ENCODE measurements at regions not wholly inside any gene's neighbourhood (a gene's known extent, or its start where the extent isn't known, plus 50 kb on each side); places are given as distances from the start of the nearest gene placed in this dataset.

DNA sequence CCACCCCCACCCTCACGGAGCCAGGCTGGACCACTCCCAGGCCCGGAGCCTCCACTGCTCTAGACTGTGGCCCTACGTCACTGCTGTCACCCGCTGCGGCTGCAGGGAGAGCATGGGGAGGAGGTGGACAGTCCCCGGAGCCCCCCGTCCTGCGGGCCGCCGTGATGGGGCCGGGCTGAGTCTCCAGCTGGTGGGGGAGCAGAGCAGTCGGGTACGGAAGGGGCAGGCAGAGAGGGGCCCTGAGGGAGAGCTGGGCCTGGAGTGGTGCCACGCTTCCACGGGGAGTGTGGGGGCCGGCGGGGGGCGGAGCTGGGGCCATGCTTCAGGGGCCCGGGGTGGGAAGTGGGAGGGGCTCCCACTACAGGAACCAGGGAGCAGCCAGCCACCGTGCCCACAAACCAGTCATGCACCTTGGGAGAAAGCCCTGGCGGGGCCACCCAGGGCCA, 98.9 kb upstream of the KCNK1 start:
- Histone ChIP-seq H3K27me3 (ENCODE audit: control insufficient read depth, insufficient read depth, low read length) (no peaks in the 10 kb centered on the region), H3K9me3 (replicated peaks; ENCODE audit: control insufficient read depth, low read depth, low read length) (no peaks in the 10 kb centered on the region), H3K36me3 (ENCODE audit: control insufficient read depth, insufficient read depth, low read length) (no peaks in the 10 kb centered on the region), H3K27ac (ENCODE audit: low read length) (no peak overlapping the region), H3K4me3 (ENCODE audit: low read length) (no peak overlapping the region), H3K4me1 (ENCODE audit: control insufficient read depth, insufficient read depth, low read length) (no peaks in the 10 kb centered on the region)
- DNase-seq = no peak
- 85% methylated on average over 11 of the region's 21 CpGs for WGBS (ENCODE audit: insufficient coverage)

DNA sequence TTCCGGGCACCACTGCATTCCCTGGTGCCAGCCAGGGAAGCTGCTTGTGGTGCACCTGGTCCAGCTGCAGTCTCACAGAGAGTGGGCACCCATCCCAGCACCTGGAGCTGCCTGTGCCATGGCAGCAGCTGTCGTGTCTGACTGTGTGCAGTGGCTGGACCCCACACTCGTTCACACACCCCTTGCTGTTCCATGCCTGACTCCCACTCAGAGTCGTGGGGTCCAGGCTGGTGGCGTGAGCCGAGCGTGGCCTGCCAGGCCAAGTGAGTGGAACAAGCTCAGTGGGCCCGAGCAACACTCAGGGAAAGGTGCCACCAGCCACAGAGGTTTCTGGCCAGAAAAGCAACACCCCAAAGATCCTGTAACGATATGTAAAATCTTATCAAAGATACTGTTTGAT, 97.2 kb upstream of the KCNK1 start:
- H3K9me3 ChIP-seq (replicated peaks; ENCODE audit: control insufficient read depth, low read depth, low read length) = no peaks in the 10 kb centered on the region
- H3K4me3 ChIP-seq (ENCODE audit: low read length) = no peak overlapping the region
- 84% methylated on average over 8 of the region's 9 CpGs for WGBS (ENCODE audit: insufficient coverage)
- no peak for DNase-seq
- no peaks in the 10 kb centered on the region for H3K36me3 ChIP-seq (ENCODE audit: control insufficient read depth, insufficient read depth, low read length)
- H3K27ac ChIP-seq (ENCODE audit: low read length) = no peak overlapping the region
- no peaks in the 10 kb centered on the region for H3K27me3 ChIP-seq (ENCODE audit: control insufficient read depth, insufficient read depth, low read length)
- no peaks in the 10 kb centered on the region for H3K4me1 ChIP-seq (ENCODE audit: control insufficient read depth, insufficient read depth, low read length)

DNA sequence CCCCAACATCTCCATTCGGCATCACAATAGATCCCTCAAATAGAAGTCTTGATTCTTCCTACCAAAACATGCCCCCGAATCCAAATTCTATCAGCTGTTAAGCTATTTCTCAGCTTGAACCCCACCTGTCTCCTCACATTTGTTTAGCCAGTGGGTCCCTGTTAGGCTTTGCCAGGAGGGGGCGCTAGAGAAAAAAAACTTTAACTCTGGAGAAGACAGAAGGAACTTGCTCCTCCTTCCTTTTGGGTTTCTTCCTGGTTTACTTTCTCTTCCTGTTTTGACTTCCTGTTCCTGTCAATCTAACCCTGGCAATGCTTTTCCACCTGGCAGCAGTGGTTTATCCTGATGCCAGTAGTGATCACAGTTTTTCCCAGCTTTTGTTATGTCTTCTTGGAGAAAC, 95.6 kb upstream of the KCNK1 start:
- Histone ChIP-seq H3K4me1 (ENCODE audit: control insufficient read depth, insufficient read depth, low read length) (no peaks in the 10 kb centered on the region), H3K27me3 (ENCODE audit: control insufficient read depth, insufficient read depth, low read length) (no peaks in the 10 kb centered on the region), H3K4me3 (ENCODE audit: low read length) (no peak overlapping the region), H3K9me3 (replicated peaks; ENCODE audit: control insufficient read depth, low read depth, low read length) (no peaks in the 10 kb centered on the region), H3K27ac (ENCODE audit: low read length) (no peak overlapping the region), H3K36me3 (ENCODE audit: control insufficient read depth, insufficient read depth, low read length) (no peaks in the 10 kb centered on the region)
- DNase-seq = peak; percentile 34
- 50% methylated on average over 2 of the region's 3 CpGs for WGBS (ENCODE audit: insufficient coverage)

- DNase-seq = peak; percentile 79
- Histone ChIP-seq H3K4me3 (ENCODE audit: low read length) (no peak overlapping the region), H3K9me3 (replicated peaks; ENCODE audit: control insufficient read depth, low read depth, low read length) (no peaks in the 10 kb centered on the region), H3K36me3 (ENCODE audit: control insufficient read depth, insufficient read depth, low read length) (no peaks in the 10 kb centered on the region), H3K27me3 (ENCODE audit: control insufficient read depth, insufficient read depth, low read length) (no peaks in the 10 kb centered on the region), H3K27ac (ENCODE audit: low read length) (no peak overlapping the region), H3K4me1 (ENCODE audit: control insufficient read depth, insufficient read depth, low read length) (no peaks in the 10 kb centered on the region)
- 61% methylated on average over 4 of the region's 8 CpGs for WGBS (ENCODE audit: insufficient coverage)
Measured at GRCh38 chr1:233520261-233521191, 93.4 kb upstream of the KCNK1 start.

- WGBS (ENCODE audit: insufficient coverage) = no CpG with 5 or more reads among the region's 2 CpGs
- DNase-seq = peak; percentile 19
- H3K36me3 ChIP-seq (ENCODE audit: control insufficient read depth, insufficient read depth, low read length) = no peaks in the 10 kb centered on the region
- H3K9me3 ChIP-seq (replicated peaks; ENCODE audit: control insufficient read depth, low read depth, low read length) = no peaks in the 10 kb centered on the region
- no peak overlapping the region for H3K27ac ChIP-seq (ENCODE audit: low read length)
- H3K4me1 ChIP-seq (ENCODE audit: control insufficient read depth, insufficient read depth, low read length) = no peaks in the 10 kb centered on the region
- no peaks in the 10 kb centered on the region for H3K27me3 ChIP-seq (ENCODE audit: control insufficient read depth, insufficient read depth, low read length)
- no peak overlapping the region for H3K4me3 ChIP-seq (ENCODE audit: low read length)
Measured at GRCh38 chr1:233523047-233523446, 90.9 kb upstream of the KCNK1 start.

- Histone ChIP-seq H3K36me3 (ENCODE audit: control insufficient read depth, insufficient read depth, low read length) (no peaks in the 10 kb centered on the region), H3K4me1 (ENCODE audit: control insufficient read depth, insufficient read depth, low read length) (no peaks in the 10 kb centered on the region), H3K4me3 (ENCODE audit: low read length) (no peak overlapping the region), H3K27ac (ENCODE audit: low read length) (no peak overlapping the region), H3K9me3 (replicated peaks; ENCODE audit: control insufficient read depth, low read depth, low read length) (no peaks in the 10 kb centered on the region), H3K27me3 (ENCODE audit: control insufficient read depth, insufficient read depth, low read length) (no peaks in the 10 kb centered on the region)
- DNase-seq = no peak
- no CpG with 5 or more reads among the region's 5 CpGs for WGBS (ENCODE audit: insufficient coverage)
Measured at GRCh38 chr1:233527818-233528217, 86.1 kb upstream of the KCNK1 start.

GRCh38 chr1:233530665-233531386, 83.1 kb upstream of the KCNK1 start:
- Histone ChIP-seq H3K9me3 (replicated peaks; ENCODE audit: control insufficient read depth, low read depth, low read length) (no peaks in the 10 kb centered on the region), H3K27ac (ENCODE audit: low read length) (no peak overlapping the region), H3K36me3 (ENCODE audit: control insufficient read depth, insufficient read depth, low read length) (no peaks in the 10 kb centered on the region), H3K4me1 (ENCODE audit: control insufficient read depth, insufficient read depth, low read length) (no peaks in the 10 kb centered on the region), H3K4me3 (ENCODE audit: low read length) (no peak overlapping the region), H3K27me3 (ENCODE audit: control insufficient read depth, insufficient read depth, low read length) (no peaks in the 10 kb centered on the region)
- no peak for DNase-seq
- 93% methylated on average over 4 of the region's 6 CpGs for WGBS (ENCODE audit: insufficient coverage)

DNA sequence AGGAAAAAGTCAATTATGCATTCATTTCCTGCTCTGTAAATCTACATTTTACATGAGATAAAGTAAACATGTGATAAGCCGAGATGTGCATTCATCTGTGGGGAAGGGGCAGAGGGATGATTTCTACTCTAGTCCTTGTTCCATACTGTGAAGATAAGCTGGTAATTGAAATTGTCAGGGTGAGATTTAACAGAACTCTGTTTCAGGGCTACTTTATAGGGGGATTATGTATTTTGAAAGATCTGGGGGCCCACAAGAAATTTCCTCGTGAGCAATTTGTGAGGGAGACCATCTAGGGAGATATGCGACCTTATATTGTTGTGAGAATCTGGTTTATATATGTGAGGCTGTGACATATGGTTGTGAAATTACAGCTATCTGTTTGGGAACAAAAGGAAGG, 73.1 kb upstream of the KCNK1 start:
- WGBS (ENCODE audit: insufficient coverage) = 29% methylated on average over 2 of the region's 3 CpGs
- no peaks in the 10 kb centered on the region for H3K36me3 ChIP-seq (ENCODE audit: control insufficient read depth, insufficient read depth, low read length)
- no peaks in the 10 kb centered on the region for H3K4me1 ChIP-seq (ENCODE audit: control insufficient read depth, insufficient read depth, low read length)
- H3K27ac ChIP-seq (ENCODE audit: low read length) = no peak overlapping the region
- DNase-seq = no peak
- H3K4me3 ChIP-seq (ENCODE audit: low read length) = no peak overlapping the region
- peaks cover 2% of the 10 kb centered on the region for H3K27me3 ChIP-seq (ENCODE audit: control insufficient read depth, insufficient read depth, low read length)
- no peaks in the 10 kb centered on the region for H3K9me3 ChIP-seq (replicated peaks; ENCODE audit: control insufficient read depth, low read depth, low read length)

DNA sequence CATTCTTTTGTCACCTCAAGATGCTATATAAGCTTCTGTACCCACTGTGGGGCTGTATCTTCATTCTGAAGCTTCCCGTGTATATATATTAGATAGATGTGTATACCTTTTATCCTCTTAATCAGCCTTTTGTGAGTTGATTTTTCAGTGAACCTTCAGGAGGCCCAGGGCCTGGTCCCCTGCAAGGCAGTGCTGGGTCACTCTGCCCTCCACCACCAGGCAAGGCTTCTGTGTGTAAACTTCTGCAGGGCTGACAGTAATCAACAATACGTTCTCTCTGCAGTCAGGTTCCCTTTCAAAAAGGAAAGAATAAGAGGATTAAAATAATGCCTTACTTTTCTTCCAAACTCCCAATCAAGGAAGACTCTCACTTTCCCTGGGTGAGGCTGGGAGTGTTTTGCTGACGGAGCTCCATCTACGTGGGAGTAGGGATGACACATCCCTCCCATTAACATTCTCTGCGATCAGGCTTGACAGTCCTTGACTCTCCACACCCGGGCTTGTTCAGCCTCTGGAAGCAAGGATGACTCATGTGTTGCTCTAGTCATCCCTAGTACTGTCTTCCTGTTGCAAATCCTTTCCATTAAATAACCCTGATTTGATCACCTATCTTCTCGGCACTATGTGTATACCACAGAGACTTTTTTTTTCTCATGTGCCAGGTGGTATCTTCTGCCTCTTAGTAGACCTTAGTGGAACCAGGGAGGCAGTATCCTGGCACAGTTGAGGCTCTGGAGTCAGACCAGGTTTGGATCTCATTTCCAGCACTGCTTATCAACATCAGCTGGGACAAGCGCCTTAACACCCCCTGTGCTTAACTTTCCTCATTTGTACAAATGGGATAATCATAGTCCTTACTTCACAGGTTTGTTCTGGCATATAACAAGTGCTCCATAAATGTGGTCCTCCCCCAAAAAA, 70.3 kb upstream of the KCNK1 start:
- peak; percentile 14 for DNase-seq
- WGBS (ENCODE audit: insufficient coverage) = 55% methylated on average over 2 of the region's 8 CpGs
- Histone ChIP-seq H3K36me3 (ENCODE audit: control insufficient read depth, insufficient read depth, low read length) (no peaks in the 10 kb centered on the region), H3K9me3 (replicated peaks; ENCODE audit: control insufficient read depth, low read depth, low read length) (no peaks in the 10 kb centered on the region), H3K4me3 (ENCODE audit: low read length) (no peak overlapping the region), H3K27me3 (ENCODE audit: control insufficient read depth, insufficient read depth, low read length) (no peaks in the 10 kb centered on the region), H3K27ac (ENCODE audit: low read length) (no peak overlapping the region), H3K4me1 (ENCODE audit: control insufficient read depth, insufficient read depth, low read length) (no peaks in the 10 kb centered on the region)

DNA sequence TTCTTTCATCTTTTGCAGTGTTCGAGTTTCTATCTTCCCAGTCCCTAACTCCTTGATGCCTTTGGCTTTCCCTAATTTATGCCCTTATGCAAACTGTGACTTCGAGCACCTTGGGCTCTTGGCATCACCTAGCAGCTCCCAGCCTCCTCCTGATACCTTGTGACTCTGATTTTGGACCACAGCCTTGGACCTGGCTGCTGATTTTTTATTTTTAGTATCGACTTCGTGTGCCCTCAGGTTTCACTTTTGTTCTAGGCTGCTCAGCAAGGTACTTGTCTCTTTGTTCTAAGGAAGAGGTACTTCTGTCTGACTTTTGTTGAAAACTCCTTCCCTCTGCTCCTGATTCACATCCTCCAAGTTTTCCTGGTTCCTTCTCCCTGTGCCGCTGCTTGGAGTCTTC, 69.6 kb upstream of the KCNK1 start:
- no peaks in the 10 kb centered on the region for H3K4me1 ChIP-seq (ENCODE audit: control insufficient read depth, insufficient read depth, low read length)
- no peaks in the 10 kb centered on the region for H3K27me3 ChIP-seq (ENCODE audit: control insufficient read depth, insufficient read depth, low read length)
- 62% methylated on average over 3 of the region's 5 CpGs for WGBS (ENCODE audit: insufficient coverage)
- H3K27ac ChIP-seq (ENCODE audit: low read length) = no peak overlapping the region
- no peaks in the 10 kb centered on the region for H3K36me3 ChIP-seq (ENCODE audit: control insufficient read depth, insufficient read depth, low read length)
- no peak overlapping the region for H3K4me3 ChIP-seq (ENCODE audit: low read length)
- H3K9me3 ChIP-seq (replicated peaks; ENCODE audit: control insufficient read depth, low read depth, low read length) = no peaks in the 10 kb centered on the region
- no peak for DNase-seq

Measured in muscle of leg (tissue), 3 donors.